GM10266 (cell line): ENCODE measurements at regions not wholly inside any gene's neighbourhood (a gene's known extent, or its start where the extent isn't known, plus 50 kb on each side); places are given as distances from the start of the nearest gene placed in this dataset.

ENCODE experiments used
- DNase-seq: peaks from one replicate; pipeline ENCODE4 v3.0.0; 2012; ENCODE audit errors: extremely low spot score
- TF ChIP-seq, protein P1 (sequence below): IDR thresholded peaks from 2 replicates; pipeline ENCODE4 v1.5.1; 2012; ENCODE audit warnings: mild to moderate bottlenecking, low read depth; ENCODE audit not compliant: control insufficient read depth, insufficient read depth; ENCODE audit errors: missing control alignments

DNA sequence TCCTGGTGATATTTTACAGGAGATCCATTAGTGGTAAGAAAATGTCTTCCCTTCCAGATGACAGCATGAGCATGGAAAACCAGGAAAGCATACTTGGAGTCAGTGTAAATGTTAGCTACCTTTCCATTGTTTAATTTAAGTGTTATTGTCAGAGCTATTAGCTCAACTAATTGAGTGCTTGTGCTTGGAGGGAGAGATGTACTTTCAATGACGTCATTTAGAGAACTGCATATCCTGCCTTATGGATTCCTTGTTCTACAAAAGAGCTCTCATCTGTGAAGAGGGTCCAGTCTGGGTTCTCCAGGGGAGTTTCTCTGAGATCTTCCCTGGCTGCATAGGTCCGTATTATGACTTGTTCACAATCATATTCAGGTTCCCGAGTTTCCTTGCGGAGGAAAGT is 687.2 kb downstream of the TBL1XR1 start:
- DNase-seq = no peak
- TF ChIP-seq, protein P1, sequence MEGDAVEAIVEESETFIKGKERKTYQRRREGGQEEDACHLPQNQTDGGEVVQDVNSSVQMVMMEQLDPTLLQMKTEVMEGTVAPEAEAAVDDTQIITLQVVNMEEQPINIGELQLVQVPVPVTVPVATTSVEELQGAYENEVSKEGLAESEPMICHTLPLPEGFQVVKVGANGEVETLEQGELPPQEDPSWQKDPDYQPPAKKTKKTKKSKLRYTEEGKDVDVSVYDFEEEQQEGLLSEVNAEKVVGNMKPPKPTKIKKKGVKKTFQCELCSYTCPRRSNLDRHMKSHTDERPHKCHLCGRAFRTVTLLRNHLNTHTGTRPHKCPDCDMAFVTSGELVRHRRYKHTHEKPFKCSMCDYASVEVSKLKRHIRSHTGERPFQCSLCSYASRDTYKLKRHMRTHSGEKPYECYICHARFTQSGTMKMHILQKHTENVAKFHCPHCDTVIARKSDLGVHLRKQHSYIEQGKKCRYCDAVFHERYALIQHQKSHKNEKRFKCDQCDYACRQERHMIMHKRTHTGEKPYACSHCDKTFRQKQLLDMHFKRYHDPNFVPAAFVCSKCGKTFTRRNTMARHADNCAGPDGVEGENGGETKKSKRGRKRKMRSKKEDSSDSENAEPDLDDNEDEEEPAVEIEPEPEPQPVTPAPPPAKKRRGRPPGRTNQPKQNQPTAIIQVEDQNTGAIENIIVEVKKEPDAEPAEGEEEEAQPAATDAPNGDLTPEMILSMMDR = no peak

DNA sequence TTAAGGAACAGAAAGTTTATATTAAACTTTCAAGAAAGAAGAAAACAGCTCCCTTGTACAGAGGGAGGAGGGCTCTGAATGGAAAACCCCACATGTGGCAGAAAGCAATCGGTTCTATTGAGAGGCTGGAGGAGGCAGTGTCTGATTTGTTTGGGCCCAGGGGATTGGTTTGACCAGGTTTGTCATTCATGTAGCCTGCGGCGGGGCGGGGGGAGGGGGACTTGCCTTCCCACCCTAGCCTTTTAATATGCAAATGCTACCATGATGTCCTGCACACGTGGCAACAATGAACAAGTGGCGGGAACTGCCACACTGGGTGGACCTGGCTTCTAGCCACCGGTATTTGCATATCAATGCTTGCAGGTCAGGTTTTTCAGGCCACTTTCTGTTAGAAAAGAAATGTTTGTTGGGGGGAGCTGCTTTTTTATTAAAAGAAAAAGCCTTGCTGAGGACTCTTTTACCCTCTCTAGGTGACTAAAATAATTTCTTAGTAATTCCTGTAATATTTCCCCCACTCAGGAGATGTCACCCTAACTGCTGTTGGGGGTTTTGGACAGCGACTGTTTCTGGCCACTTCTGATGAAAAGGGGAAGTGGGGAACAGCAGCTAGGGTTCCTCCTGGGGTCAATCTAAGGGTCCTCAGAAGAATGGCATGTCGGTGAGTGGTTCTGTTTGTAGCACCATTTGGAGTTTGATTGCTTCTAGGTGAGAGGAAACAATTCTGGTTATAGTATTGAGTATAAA is 691.2 kb downstream of the TBL1XR1 start:
- no peak for DNase-seq
- TF ChIP-seq, protein P1 = no peak

DNA sequence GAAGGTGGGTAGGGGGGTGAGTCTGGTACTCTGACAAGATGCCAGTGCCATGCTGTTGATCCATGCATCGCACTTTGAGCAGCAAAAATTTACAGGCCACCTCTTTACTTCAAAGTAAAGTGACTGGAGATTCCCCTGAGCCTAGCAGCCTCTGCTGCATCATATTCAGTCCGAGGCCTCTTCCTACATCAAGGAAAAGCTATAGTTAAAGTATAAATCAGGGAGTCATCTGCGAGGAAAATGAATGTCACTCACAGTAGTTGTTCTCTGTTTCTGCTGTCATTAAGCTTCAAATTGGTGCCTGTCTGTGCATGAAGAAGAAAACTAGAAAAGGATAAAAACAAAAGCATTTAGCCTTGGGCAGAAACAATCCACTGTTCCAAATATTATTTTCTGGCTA is 706.2 kb downstream of the TBL1XR1 start:
- TF ChIP-seq, protein P1 = no peak
- DNase-seq = no peak

DNA sequence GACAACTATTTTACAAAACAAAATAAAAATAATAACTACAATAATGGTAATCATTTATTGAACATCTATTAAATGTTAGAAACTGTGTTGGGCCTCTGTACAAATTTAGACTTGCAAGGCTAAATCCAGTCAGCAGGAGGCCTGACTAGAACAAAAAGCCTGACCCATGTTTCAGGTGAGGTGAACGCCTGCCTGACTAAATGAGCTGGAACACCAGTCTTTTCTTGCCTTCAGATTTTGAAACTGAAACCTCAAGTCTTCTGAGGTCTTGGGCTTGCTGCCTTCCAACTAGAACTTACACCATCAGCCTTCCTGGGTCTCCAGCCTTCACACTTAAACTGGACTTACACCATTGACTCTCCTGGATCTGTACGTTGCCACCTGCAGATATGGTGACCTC is 706.9 kb downstream of the TBL1XR1 start:
- DNase-seq = no peak
- TF ChIP-seq, protein P1 = no peak

DNA sequence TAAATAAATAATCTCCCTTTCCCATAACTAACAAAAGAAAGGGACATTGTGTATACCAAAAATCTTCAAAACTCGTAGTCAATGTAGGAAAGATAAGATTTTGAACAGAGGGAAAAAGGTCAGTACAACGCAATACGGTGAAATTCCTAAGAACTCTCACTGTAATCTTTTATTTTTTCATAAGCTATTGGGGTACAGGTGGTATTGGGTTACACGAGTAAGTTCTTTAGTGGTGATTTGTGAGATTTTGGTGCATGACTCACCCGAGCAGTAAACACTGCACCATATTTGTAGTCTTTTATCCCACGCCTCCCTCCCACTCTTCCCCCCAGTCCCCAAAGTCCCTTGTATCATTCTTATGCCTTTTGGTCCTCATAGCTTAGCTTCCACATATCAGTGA is 718.0 kb downstream of the TBL1XR1 start:
- TF ChIP-seq, protein P1 = no peak
- DNase-seq = no peak

DNA sequence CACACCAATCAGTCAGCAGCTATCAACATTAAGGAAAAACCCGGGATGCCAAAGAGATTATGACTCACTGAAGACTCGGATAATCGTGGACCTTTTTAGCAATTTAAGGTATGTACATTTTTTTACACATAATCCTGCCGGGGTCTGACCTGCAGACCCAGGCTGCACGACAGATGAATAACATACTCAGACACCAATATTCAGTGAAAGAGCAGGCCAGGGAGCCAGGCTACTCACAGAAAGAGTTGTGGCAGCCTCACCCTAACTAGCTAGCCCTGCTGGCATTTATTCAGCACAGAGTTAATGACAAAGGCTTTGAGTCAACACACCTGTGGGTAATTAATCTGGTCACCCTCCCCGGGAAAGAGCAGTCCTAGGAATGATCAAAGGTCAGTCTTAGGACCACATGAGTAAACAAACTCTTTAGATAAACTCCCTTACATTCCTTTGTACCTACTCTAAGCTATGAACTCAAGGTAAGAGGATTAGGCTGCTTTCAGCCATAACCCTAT is 727.5 kb downstream of the TBL1XR1 start:
- DNase-seq = no peak
- TF ChIP-seq, protein P1 = no peak

DNA sequence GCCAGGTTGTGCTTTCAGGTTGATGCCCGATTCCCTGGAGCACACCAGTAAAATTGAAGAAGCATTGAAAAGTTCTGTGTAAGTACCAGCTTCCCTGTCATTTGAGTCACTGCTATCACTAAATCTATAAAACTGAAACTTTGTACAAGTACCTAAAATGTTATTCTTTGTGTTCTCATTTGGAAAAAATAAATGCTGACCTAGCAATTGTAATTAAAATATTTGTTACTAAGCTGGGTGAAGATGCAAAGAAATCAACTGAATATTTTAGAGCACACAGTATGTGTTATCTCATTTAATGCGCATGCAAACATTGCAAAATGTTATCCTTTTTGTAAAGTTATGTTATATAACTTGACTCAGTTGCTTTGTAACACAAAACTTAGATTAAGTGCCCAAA is 733.7 kb downstream of the TBL1XR1 start:
- no peak for DNase-seq
- TF ChIP-seq, protein P1 = no peak
